ENCODE measurements at regions not wholly inside any gene's neighbourhood (a gene's known extent, or its start where the extent isn't known, plus 50 kb on each side); places are given as distances from the start of the nearest gene placed in this dataset.

- no peak for DNase-seq (ENCODE audit: low read depth)
- TF ChIP-seq CTCF (conservative IDR thresholded peaks at IDR 0.05; ENCODE audit: control insufficient read depth, insufficient read depth, low read depth, low read length): no peak
- H3K4me3 ChIP-seq (ENCODE audit: control insufficient read depth, low read depth, low read length): no peak overlapping the region
These were observed 200.5 kb upstream of the TPM1 start for GRCh38 chr15:62841891-62842559.

- no peak for TF ChIP-seq CTCF (conservative IDR thresholded peaks at IDR 0.05; ENCODE audit: control insufficient read depth, insufficient read depth, low read depth, low read length)
- no peak overlapping the region for H3K4me3 ChIP-seq (ENCODE audit: control insufficient read depth, low read depth, low read length)
These were observed 199.2 kb upstream of the TPM1 start for GRCh38 chr15:62843311-62843710.

GRCh38 chr15:62844564-62845240 is 197.8 kb upstream of the TPM1 start:
- DNase-seq (ENCODE audit: low read depth): no peak
- no peak for TF ChIP-seq CTCF (conservative IDR thresholded peaks at IDR 0.05; ENCODE audit: control insufficient read depth, insufficient read depth, low read depth, low read length)
- H3K4me3 ChIP-seq (ENCODE audit: control insufficient read depth, low read depth, low read length): no peak overlapping the region

More at GRCh38 chr15:62843311-62843710, 199.2 kb upstream of the TPM1 start:
- no peak for DNase-seq (ENCODE audit: low read depth)

GRCh38 chr15:62845241-62846126 is 197.1 kb upstream of the TPM1 start:
- no peak overlapping the region for H3K4me3 ChIP-seq (ENCODE audit: control insufficient read depth, low read depth, low read length)
- DNase-seq (ENCODE audit: low read depth): peak; percentile 42
- no peak for TF ChIP-seq CTCF (conservative IDR thresholded peaks at IDR 0.05; ENCODE audit: control insufficient read depth, insufficient read depth, low read depth, low read length)

GRCh38 chr15:62846131-62846804 is 196.3 kb upstream of the TPM1 start:
- no peak overlapping the region for H3K4me3 ChIP-seq (ENCODE audit: control insufficient read depth, low read depth, low read length)
- TF ChIP-seq CTCF (conservative IDR thresholded peaks at IDR 0.05; ENCODE audit: control insufficient read depth, insufficient read depth, low read depth, low read length): no peak
- no peak for DNase-seq (ENCODE audit: low read depth)

- no peak for TF ChIP-seq CTCF (conservative IDR thresholded peaks at IDR 0.05; ENCODE audit: control insufficient read depth, insufficient read depth, low read depth, low read length)
- H3K4me3 ChIP-seq (ENCODE audit: control insufficient read depth, low read depth, low read length): no peak overlapping the region
- DNase-seq (ENCODE audit: low read depth): no peak
These were observed 195.6 kb upstream of the TPM1 start for GRCh38 chr15:62846805-62847495.
